ENCODE measurements at regions not wholly inside any gene's neighbourhood (a gene's known extent, or its start where the extent isn't known, plus 50 kb on each side); places are given as distances from the start of the nearest gene placed in this dataset.
A peak's percentile ranks its signal among the peaks of the same experiment; 100 is the strongest.

DNA sequence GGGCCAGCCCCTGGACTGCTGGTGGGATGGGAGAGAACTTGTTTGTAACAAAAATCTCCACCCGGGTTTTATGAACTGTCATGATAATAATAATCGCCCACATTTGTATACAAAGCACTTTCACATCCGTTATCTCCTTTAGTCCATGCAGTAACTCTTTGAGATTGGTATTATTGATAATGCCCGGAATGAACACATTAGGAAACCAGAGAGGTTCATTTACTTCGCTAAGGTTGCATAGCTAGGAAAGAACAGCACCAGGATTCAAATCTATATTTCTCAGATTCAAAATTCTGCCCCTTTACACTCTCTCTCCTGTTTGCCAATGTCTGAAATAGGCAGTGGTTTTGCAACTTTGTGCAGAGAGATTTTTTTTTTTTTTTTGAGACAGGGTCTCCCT lies 131.4 kb downstream of the FOXD2 start:
- peak overlapping the region in 1 of 2 donors; percentile 22 for H3K27ac ChIP-seq
- TF ChIP-seq, protein P1, sequence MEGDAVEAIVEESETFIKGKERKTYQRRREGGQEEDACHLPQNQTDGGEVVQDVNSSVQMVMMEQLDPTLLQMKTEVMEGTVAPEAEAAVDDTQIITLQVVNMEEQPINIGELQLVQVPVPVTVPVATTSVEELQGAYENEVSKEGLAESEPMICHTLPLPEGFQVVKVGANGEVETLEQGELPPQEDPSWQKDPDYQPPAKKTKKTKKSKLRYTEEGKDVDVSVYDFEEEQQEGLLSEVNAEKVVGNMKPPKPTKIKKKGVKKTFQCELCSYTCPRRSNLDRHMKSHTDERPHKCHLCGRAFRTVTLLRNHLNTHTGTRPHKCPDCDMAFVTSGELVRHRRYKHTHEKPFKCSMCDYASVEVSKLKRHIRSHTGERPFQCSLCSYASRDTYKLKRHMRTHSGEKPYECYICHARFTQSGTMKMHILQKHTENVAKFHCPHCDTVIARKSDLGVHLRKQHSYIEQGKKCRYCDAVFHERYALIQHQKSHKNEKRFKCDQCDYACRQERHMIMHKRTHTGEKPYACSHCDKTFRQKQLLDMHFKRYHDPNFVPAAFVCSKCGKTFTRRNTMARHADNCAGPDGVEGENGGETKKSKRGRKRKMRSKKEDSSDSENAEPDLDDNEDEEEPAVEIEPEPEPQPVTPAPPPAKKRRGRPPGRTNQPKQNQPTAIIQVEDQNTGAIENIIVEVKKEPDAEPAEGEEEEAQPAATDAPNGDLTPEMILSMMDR (IDR thresholded peaks at IDR 0.05), result no peak
- H3K27me3 ChIP-seq, result no peaks in the 10 kb centered on the region
- no peaks in the 10 kb centered on the region for H3K36me3 ChIP-seq
- peaks cover 0 to 9% of the 10 kb centered on the region in 2 donors for H3K4me1 ChIP-seq
- H3K9me3 ChIP-seq, result no peaks in the 10 kb centered on the region
- DNase-seq (ENCODE audit: low spot score in 2 of 2), result no peak
- intact Hi-C loops (cut with DNase I), result no loop called here
- H3K4me3 ChIP-seq, result no peak overlapping the region

DNA sequence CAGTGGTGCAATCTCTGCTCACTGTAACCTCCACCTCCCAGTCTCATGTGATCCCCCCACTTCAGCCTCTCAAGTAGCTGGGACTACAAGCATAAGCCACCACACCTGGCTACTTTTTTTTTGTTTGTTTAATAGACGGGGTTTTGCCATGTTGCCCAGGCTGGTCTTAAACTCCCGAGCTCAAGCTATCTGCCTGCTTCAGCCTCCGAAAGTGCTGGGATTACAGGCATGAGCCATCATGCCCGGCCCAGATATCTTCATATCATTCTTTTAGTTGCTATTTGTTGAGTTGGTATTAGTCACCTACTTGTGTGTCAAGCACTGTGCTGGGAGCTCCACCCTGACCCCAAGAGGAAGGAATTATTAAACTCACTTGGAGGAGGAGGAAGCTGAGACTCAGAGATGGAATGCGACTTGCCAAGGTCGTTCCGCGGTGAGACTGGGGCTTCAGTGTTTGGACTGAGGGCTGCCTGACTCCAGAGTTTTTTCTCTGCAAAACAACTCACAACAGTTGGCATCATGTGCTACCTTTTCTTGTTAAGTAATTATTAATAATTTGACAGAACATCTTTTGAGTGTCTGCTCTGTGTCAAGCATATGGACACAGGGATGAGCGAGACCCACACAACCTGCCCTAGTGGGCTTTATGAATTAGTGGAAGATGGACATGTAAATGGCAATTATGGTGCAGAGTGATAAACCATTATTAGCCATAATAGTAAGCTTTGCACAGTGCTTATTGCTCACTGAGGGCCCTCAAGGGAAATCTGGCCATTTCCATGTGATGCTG lies 132.0 kb downstream of the FOXD2 start:
- intact Hi-C loops (cut with DNase I), result loop anchor here (1.0 to 5.0 kb wide), 4 partner anchors 53 to 141 kb away; no protein-coding TSS in a partner anchor
- Histone ChIP-seq H3K36me3 (no peaks in the 10 kb centered on the region), H3K4me1 (peaks cover 0 to 9% of the 10 kb centered on the region in 2 donors), H3K9me3 (no peaks in the 10 kb centered on the region), H3K4me3 (no peak overlapping the region), H3K27me3 (no peaks in the 10 kb centered on the region), H3K27ac (peak overlapping the region in 1 of 2 donors; percentile 22)
- TF ChIP-seq, protein P1 (IDR thresholded peaks at IDR 0.05), result peak; percentile 45 to 69 (median 69)
- DNase-seq (ENCODE audit: low spot score in 2 of 2), result peak; percentile 31 to 89

DNA sequence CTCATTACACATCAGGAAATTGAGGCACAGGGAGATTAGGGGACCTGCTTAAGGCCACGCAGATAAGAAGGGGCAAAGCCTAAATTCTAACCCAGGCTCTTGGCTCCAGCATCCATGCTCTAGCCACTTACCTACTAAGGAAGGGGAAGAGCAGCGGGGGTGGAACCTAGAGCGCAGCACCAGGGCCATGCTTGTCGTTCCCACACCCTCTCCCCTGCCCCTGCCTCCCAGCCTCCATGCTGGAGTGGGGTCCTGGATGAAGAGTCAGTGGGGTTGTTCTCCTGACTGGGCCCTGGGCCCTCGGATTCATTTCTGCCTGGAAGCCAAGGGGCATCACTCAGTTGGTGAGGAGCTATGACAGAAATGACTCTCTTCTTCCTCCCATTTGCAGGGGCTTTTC lies 133.3 kb downstream of the FOXD2 start:
- peaks cover 0 to 9% of the 10 kb centered on the region in 2 donors for H3K4me1 ChIP-seq
- TF ChIP-seq, protein P1 (IDR thresholded peaks at IDR 0.05), result no peak

DNA sequence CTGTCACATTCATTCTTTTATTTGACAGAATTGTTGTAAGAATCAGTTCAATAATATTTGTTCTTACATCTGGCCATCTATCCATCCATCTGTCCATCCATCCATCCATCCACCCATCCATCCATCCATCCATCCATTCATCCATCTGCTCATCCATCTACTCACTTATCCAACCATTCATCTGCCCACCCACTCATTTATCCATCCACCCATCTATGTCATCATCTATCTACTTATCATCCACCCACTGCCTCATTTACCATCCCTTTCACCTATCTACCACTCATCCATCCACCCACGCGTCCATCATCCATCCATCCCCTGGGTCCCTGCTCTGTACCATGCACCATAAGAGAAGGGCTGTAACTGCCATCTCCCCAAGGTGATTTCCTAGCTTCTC lies 134.1 kb downstream of the FOXD2 start:
- TF ChIP-seq, protein P1 (IDR thresholded peaks at IDR 0.05), result no peak
- H3K4me1 ChIP-seq, result peaks cover 0 to 9% of the 10 kb centered on the region in 2 donors
- DNase-seq (ENCODE audit: low spot score in 2 of 2), result no peak
- no peaks in the 10 kb centered on the region for H3K27me3 ChIP-seq
- no peak overlapping the region for H3K4me3 ChIP-seq
- H3K9me3 ChIP-seq, result no peaks in the 10 kb centered on the region
- intact Hi-C loops (cut with DNase I), result loop anchor here (2.0 to 5.0 kb wide), 3 partner anchors 55 to 139 kb away; no protein-coding TSS in a partner anchor
- H3K27ac ChIP-seq, result no peak overlapping the region
- H3K36me3 ChIP-seq, result no peaks in the 10 kb centered on the region

More for the DNA sequence above, 133.3 kb downstream of the FOXD2 start:
- Histone ChIP-seq H3K27ac (no peak overlapping the region), H3K9me3 (no peaks in the 10 kb centered on the region), H3K27me3 (no peaks in the 10 kb centered on the region), H3K4me3 (no peak overlapping the region), H3K36me3 (no peaks in the 10 kb centered on the region)
- intact Hi-C loops (cut with DNase I), result loop anchor here (2.0 to 5.0 kb wide), 3 partner anchors 54 to 140 kb away; no protein-coding TSS in a partner anchor
- no peak for DNase-seq (ENCODE audit: low spot score in 2 of 2)

DNA sequence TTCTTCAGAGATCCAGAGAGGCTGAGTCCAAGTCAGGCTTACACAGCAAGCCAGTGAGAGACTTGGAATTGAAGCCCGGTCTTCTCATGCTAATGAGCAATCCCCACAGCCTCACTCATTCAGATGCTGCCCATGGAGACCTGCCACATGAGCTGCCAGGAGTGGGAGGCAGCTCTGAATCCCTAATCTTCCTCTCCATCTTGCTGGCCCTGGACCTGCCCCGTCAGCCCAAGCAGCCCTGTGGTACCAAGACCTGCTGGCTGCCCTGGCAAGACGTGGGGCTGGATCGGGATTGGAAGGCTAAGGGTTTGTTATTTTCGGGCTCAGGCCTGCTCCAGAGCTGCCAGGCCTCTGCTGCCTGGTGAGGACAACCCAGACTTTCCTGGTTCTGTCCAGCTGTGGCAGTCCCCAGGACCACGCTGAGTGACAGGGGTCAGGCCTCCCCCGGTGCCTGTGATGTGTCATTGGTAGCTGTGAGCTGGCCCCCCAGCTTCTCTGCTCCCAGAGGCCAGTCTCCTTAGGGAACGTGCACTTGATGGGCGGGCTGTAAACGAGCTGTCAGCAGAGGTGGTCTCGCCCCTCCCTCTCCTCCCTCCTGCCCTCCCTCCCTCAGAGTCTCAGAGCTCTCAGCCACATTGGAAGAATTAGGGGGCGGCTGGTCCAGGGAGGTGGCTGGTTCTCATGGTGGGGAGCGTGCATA lies 135.0 kb downstream of the FOXD2 start:
- no peak for DNase-seq (ENCODE audit: low spot score in 2 of 2)
- H3K36me3 ChIP-seq, result no peaks in the 10 kb centered on the region
- H3K9me3 ChIP-seq, result no peaks in the 10 kb centered on the region
- H3K27me3 ChIP-seq, result no peaks in the 10 kb centered on the region
- peak overlapping the region; percentile 45 to 54 for H3K27ac ChIP-seq
- H3K4me1 ChIP-seq, result peaks cover 0 to 9% of the 10 kb centered on the region in 2 donors
- TF ChIP-seq, protein P1 (IDR thresholded peaks at IDR 0.05), result no peak
- no peak overlapping the region for H3K4me3 ChIP-seq
- intact Hi-C loops (cut with DNase I), result loop anchor here (5.0 kb wide), 1 partner anchor 56 kb away; no protein-coding TSS in a partner anchor

Measured in ascending aorta (tissue), 2 donors.